SK-N-SH (cell line): ENCODE measurements at regions not wholly inside any gene's neighbourhood (a gene's known extent, or its start where the extent isn't known, plus 50 kb on each side); places are given as distances from the start of the nearest gene placed in this dataset.

Experiments used
- CTCF ChIA-PET: fragments of 300-600, 350-600 bp; formaldehyde crosslinking; extraction: SDS; loops from one replicate; lab custom pipeline; 2021; lab: Yijun Ruan, JAX
- POLR2A ChIA-PET: fragments of 350-600 bp; sonication (Branson Sonifier 250); formaldehyde crosslinking; extraction: SDS; loops from one replicate; lab custom pipeline; 2020; ENCODE audit warnings: antibody characterized with exemption, inconsistent platforms; lab: Yijun Ruan, JAX
- DNase-seq: peaks from one replicate; pipeline ENCODE4 v3.0.0; 2012
- H2AFZ ChIP-seq: fragments of 200-600 bp; sonication (generic); 2 replicates; pipeline ENCODE4 v1.8.1; 2016; ENCODE audit warnings: antibody characterized with exemption, mild to moderate bottlenecking, low read depth
- H3F3A ChIP-seq: fragments of 200-600 bp; sonication (generic); replicated peaks from 2 replicates; pipeline ENCODE3; 2016; ENCODE audit warnings: antibody characterized with exemption, mild to moderate bottlenecking; ENCODE audit not compliant: insufficient read depth
- H3K27ac ChIP-seq, 2 experiments: fragments of 200-500 bp in 1 of 2; fragments of 200-600 bp in 1 of 2; sonication (Bioruptor generic) in 1 of 2; sonication (generic), shearing (Covaris generic) in 1 of 2; 2 replicates each; pipeline versions ENCODE4 v1.5.1 to v1.6.1; 2014 to 2016; ENCODE audit warnings: low read depth in 2 of 2, inconsistent platforms in 1 of 2, low read length in 1 of 2, mild to moderate bottlenecking in 1 of 2, mixed read lengths in 1 of 2
- H3K27me3 ChIP-seq: fragments of 200-600 bp; sonication (generic), shearing (Covaris generic); 2 replicates; pipeline ENCODE4 v1.6.1; 2016; ENCODE audit warnings: mixed run types; ENCODE audit not compliant: insufficient read depth
- H3K36me3 ChIP-seq, 2 experiments: fragments of 200-500 bp in 1 of 2; fragments of 200-600 bp in 1 of 2; sonication (Bioruptor generic) in 1 of 2; sonication (generic) in 1 of 2; replicated peaks in 1 of 2; 2 replicates each; pipeline versions ENCODE3 to v1.5.1; 2014 to 2016; ENCODE audit warnings: low read length in 1 of 2, mild to moderate bottlenecking in 1 of 2; ENCODE audit not compliant: insufficient read depth in 2 of 2, control insufficient read depth in 1 of 2
- H3K4me1 ChIP-seq, 2 experiments: fragments of 200-500 bp in 1 of 2; fragments of 200-600 bp in 1 of 2; sonication (Bioruptor generic) in 1 of 2; sonication (generic), shearing (Covaris generic) in 1 of 2; 2 replicates each; pipeline versions ENCODE4 v1.5.1 to v1.6.1; 2014 to 2016; ENCODE audit warnings: low read depth in 1 of 2, low read length in 1 of 2, mixed run types in 1 of 2; ENCODE audit not compliant: insufficient read depth in 2 of 2, control insufficient read depth in 1 of 2
- H3K4me2 ChIP-seq: fragments of 200-600 bp; sonication (generic), shearing (Covaris generic); 2 replicates; pipeline ENCODE4 v1.6.1; 2017; ENCODE audit warnings: mixed run types
- H3K4me3 ChIP-seq, 2 experiments: fragments of 200-500 bp in 1 of 2; fragments of 200-600 bp in 1 of 2; sonication (Bioruptor generic) in 1 of 2; sonication (generic), shearing (Covaris generic) in 1 of 2; 2 replicates each; pipeline versions ENCODE4 v1.5.1 to v1.8.1; 2014 to 2016; ENCODE audit warnings: low read depth in 2 of 2, inconsistent platforms in 1 of 2, low read length in 1 of 2, mild to moderate bottlenecking in 1 of 2, mixed read lengths in 1 of 2, moderate library complexity in 1 of 2
- H3K79me2 ChIP-seq: fragments of 200-600 bp; sonication (generic); 2 replicates; pipeline ENCODE4 v1.8.1; 2017; ENCODE audit warnings: mild to moderate bottlenecking; ENCODE audit not compliant: insufficient read depth
- H3K9ac ChIP-seq: fragments of 200-600 bp; sonication (generic); 2 replicates; pipeline ENCODE4 v1.6.1; 2017; ENCODE audit warnings: mixed run types
- H3K9me2 ChIP-seq: fragments of 200-600 bp; sonication (generic); 2 replicates; pipeline ENCODE4 v1.6.1; 2017; ENCODE audit warnings: mixed run types
- H3K9me3 ChIP-seq: fragments of 200-600 bp; sonication (generic); 2 replicates; pipeline ENCODE4 v1.6.1; 2017; ENCODE audit warnings: mixed run types, mild to moderate bottlenecking, moderate library complexity
- H4K20me1 ChIP-seq: fragments of 200-600 bp; sonication (generic); 2 replicates; pipeline ENCODE4 v1.6.1; 2017; ENCODE audit warnings: mild to moderate bottlenecking, mixed run types; ENCODE audit not compliant: insufficient read depth
- ELF1 ChIP-seq: IDR thresholded peaks from 2 replicates; pipeline ENCODE4 v1.4.0; 2012
- EZH2phosphoT487 ChIP-seq: fragments of 200-600 bp; sonication (generic); IDR thresholded peaks from 2 replicates; pipeline ENCODE4 v1.6.1; 2017; ENCODE audit warnings: low read depth, mixed run types, mild to moderate bottlenecking, antibody characterized with exemption, moderate library complexity, borderline replicate concordance
- FOSL2 ChIP-seq: IDR thresholded peaks from 2 replicates; pipeline ENCODE4 v1.4.0; 2012; ENCODE audit warnings: low read depth, mild to moderate bottlenecking, moderate library complexity, borderline replicate concordance
- FOXM1 ChIP-seq: IDR thresholded peaks from 2 replicates; pipeline ENCODE4 v1.4.0; 2012; ENCODE audit warnings: low read depth, mild to moderate bottlenecking
- GATA2 ChIP-seq: sonication (generic); formaldehyde crosslinking; IDR thresholded peaks from 2 replicates; pipeline ENCODE4 v1.5.0; 2020; ENCODE audit warnings: mild to moderate bottlenecking, missing genetic modification reagents
- JUND ChIP-seq: IDR thresholded peaks from 2 replicates; pipeline ENCODE4 v1.4.0; 2012
- MAX ChIP-seq: IDR thresholded peaks from 2 replicates; pipeline ENCODE4 v1.4.0; 2012; ENCODE audit warnings: low read depth
- MEF2A ChIP-seq: IDR thresholded peaks from 2 replicates; pipeline ENCODE4 v1.4.0; 2012; ENCODE audit warnings: low read depth, borderline replicate concordance
- NFIC ChIP-seq: IDR thresholded peaks from 2 replicates; pipeline ENCODE4 v1.4.0; 2012; ENCODE audit warnings: borderline replicate concordance
- NRF1 ChIP-seq: IDR thresholded peaks from 2 replicates; pipeline ENCODE4 v1.6.1; 2012; ENCODE audit warnings: low read depth, mild to moderate bottlenecking, low read length
- POLR2AphosphoS5 ChIP-seq: IDR thresholded peaks from 2 replicates; pipeline ENCODE4 v1.6.1; 2012; ENCODE audit warnings: low read depth, low read length
- RAD21 ChIP-seq: IDR thresholded peaks from 2 replicates; pipeline ENCODE4 v1.6.1; 2012; ENCODE audit warnings: mild to moderate bottlenecking, low read length
- RCOR1 ChIP-seq: fragments of 150-350 bp; IDR thresholded peaks from 2 replicates; pipeline ENCODE4 v1.6.1; 2017; ENCODE audit warnings: antibody characterized with exemption, low read length
- REST ChIP-seq: IDR thresholded peaks from 2 replicates; pipeline ENCODE4 v1.6.1; 2012; ENCODE audit warnings: mild to moderate bottlenecking, low read depth, low read length, moderate library complexity
- RFX5 ChIP-seq: IDR thresholded peaks from 2 replicates; pipeline ENCODE4 v1.6.1; 2012; ENCODE audit warnings: mild to moderate bottlenecking, improper control_type of control experiment, low read length
- TEAD4 ChIP-seq: IDR thresholded peaks from 2 replicates; pipeline ENCODE4 v1.4.0; 2012; ENCODE audit warnings: mild to moderate bottlenecking, borderline replicate concordance; ENCODE audit not compliant: insufficient read depth
- ZBTB33 ChIP-seq: IDR thresholded peaks from 2 replicates; pipeline ENCODE4 v1.4.0; 2012; ENCODE audit warnings: low read depth, borderline replicate concordance
- WGBS: methylation state at CpG from one replicate; pipeline ENCODE4 v1.1.6; 2017; ENCODE audit warnings: low lambda C conversion rate; 5-methylcytosine and 5-hydroxymethylcytosine counted together

- WGBS = 68% methylated on average over 3 of the region's 3 CpGs
- POLR2A ChIA-PET = no interaction called here
- no peak overlapping the region for H3K9ac ChIP-seq
- H3K4me3 ChIP-seq = no peak overlapping the region
- CTCF ChIA-PET = no interaction called here
- peaks cover 0 to 2% of the 10 kb centered on the region in 2 experiments; a peak in 2 of 4 replicates for H3K4me1 ChIP-seq
- no peaks in the 10 kb centered on the region for H3K9me2 ChIP-seq
- no peak overlapping the region for H3K4me2 ChIP-seq
- no peaks in the 10 kb centered on the region for H3K79me2 ChIP-seq
- DNase-seq = no peak
- H4K20me1 ChIP-seq = no peaks in the 10 kb centered on the region
- H3K27ac ChIP-seq = no peak overlapping the region
- H3K36me3 ChIP-seq = no peaks in the 10 kb centered on the region
- H3F3A ChIP-seq = no peaks in the 10 kb centered on the region
- H3K9me3 ChIP-seq = no peaks in the 10 kb centered on the region
- TF ChIP-seq JUND (no peak), TEAD4 (no peak), FOSL2 (no peak), ZBTB33 (no peak), RFX5 (no peak), EZH2phosphoT487 (no peak), RAD21 (no peak), MEF2A (no peak), REST (no peak), ELF1 (no peak), MAX (no peak), NFIC (no peak), FOXM1 (no peak), POLR2AphosphoS5 (no peak), NRF1 (no peak), GATA2 (CRISPR knock-in tag) (no peak), RCOR1 (no peak)
- H3K27me3 ChIP-seq = no peaks in the 10 kb centered on the region
- H2AFZ ChIP-seq = no peak overlapping the region
Observed at GRCh38 chr9:17013891-17014290, 120.9 kb upstream of the CNTLN start.
